Posterior cingulate gyrus (tissue), 11 donors: ENCODE measurements at regions not wholly inside any gene's neighbourhood (a gene's known extent, or its start where the extent isn't known, plus 50 kb on each side); places are given as distances from the start of the nearest gene placed in this dataset.
"Not testable (repeated sequence)": the region's sequence is repeated elsewhere in the genome, so short reads cannot be mapped to it uniquely, and the experiment has no call there.

Experiments used
- DNase-seq, 10 donors: peaks; one replicate each; pipeline versions ENCODE4 v3.0.0 to v3.0.0-alpha.2; 2020 to 2021; ENCODE audit warnings: mixed read lengths in 3 of 10
- intact Hi-C: fragments of 100-400 bp; cut with DNase I; formaldehyde crosslinking; loops from one replicate; pipeline ENCODE4 v1.15.1; 2023

- intact Hi-C loops: no loop called here
- no peak for DNase-seq
Observed at GRCh38 chr20:48019940-48020339, 234.7 kb upstream of the SULF2 start.

- intact Hi-C loops: no loop called here
- no peak for DNase-seq
Observed at GRCh38 chr20:48019496-48019895, 234.2 kb upstream of the SULF2 start.

GRCh38 chr20:48018851-48019250 lies 233.6 kb upstream of the SULF2 start:
- DNase-seq, intact Hi-C loops: not testable (repeated sequence)

GRCh38 chr20:48017992-48018391 lies 232.7 kb upstream of the SULF2 start:
- no peak for DNase-seq
- intact Hi-C loops: no loop called here

- no peak for DNase-seq
- intact Hi-C loops: no loop called here
Observed at GRCh38 chr20:48017509-48017908, 232.2 kb upstream of the SULF2 start.

- no peak for DNase-seq
- intact Hi-C loops: no loop called here
Observed at GRCh38 chr20:48015943-48016723, 230.9 kb upstream of the SULF2 start.

- intact Hi-C loops: no loop called here
Observed at GRCh38 chr20:48015141-48015910, 230.0 kb upstream of the SULF2 start.

GRCh38 chr20:48012401-48012974 lies 227.2 kb upstream of the SULF2 start:
- DNase-seq: no peak
- intact Hi-C loops: no loop called here

More at GRCh38 chr20:48015141-48015910, 230.0 kb upstream of the SULF2 start:
- DNase-seq: no peak

- intact Hi-C loops: no loop called here
- no peak for DNase-seq
Observed at GRCh38 chr20:48011025-48011424, 225.7 kb upstream of the SULF2 start.

GRCh38 chr20:48010623-48011022 lies 225.3 kb upstream of the SULF2 start:
- intact Hi-C loops: no loop called here
- DNase-seq: no peak

GRCh38 chr20:48008850-48009515 lies 223.7 kb upstream of the SULF2 start:
- intact Hi-C loops: no loop called here
- DNase-seq: no peak

GRCh38 chr20:48007351-48007750 lies 222.1 kb upstream of the SULF2 start:
- no peak for DNase-seq
- intact Hi-C loops: no loop called here

- DNase-seq: peak in 1 of 10 donors; percentile 35
- intact Hi-C loops: no loop called here
Observed at GRCh38 chr20:48006036-48006833, 221.0 kb upstream of the SULF2 start.

GRCh38 chr20:48003021-48003420 lies 217.7 kb upstream of the SULF2 start:
- no peak for DNase-seq
- intact Hi-C loops: no loop called here

- DNase-seq: no peak
- intact Hi-C loops: no loop called here
Observed at GRCh38 chr20:48002517-48002970, 217.3 kb upstream of the SULF2 start.

GRCh38 chr20:47999166-47999565 lies 213.9 kb upstream of the SULF2 start:
- intact Hi-C loops: no loop called here
- DNase-seq: no peak

GRCh38 chr20:47998736-47999135 lies 213.5 kb upstream of the SULF2 start:
- no peak for DNase-seq

GRCh38 chr20:47995661-47996060 lies 210.4 kb upstream of the SULF2 start:
- intact Hi-C loops: no loop called here
- DNase-seq: no peak

More at GRCh38 chr20:47998736-47999135, 213.5 kb upstream of the SULF2 start:
- intact Hi-C loops: no loop called here

- no peak for DNase-seq
- intact Hi-C loops: no loop called here
Observed at GRCh38 chr20:47993817-47994216, 208.5 kb upstream of the SULF2 start.
